Activated CD4-positive, alpha-beta T cell treated with anti-CD3 and anti-CD28 coated beads, Interleukin-2, amount 10 ng/mL, durations not matched to agents 7 days and 5 days (primary cell): ENCODE measurements at regions not wholly inside any gene's neighbourhood (a gene's known extent, or its start where the extent isn't known, plus 50 kb on each side); places are given as distances from the start of the nearest gene placed in this dataset.

Experiments
- CTCF ChIA-PET: fragments of 350-600 bp; sonication (Branson Sonifier 250); formaldehyde crosslinking; loops from one replicate; lab custom pipeline; 2021; ENCODE audit warnings: antibody characterized with exemption; lab: Charles Lee
- POLR2A ChIA-PET: fragments of 350-600 bp; sonication (Branson Sonifier 250); formaldehyde crosslinking; loops from one replicate; lab custom pipeline; 2021; ENCODE audit warnings: antibody characterized with exemption; lab: Charles Lee
- DNase-seq: peaks from one replicate; pipeline ENCODE4 v3.0.0-alpha.2; 2020
- H3K27ac Mint-ChIP-seq: one replicate; pipeline ENCODE4 v1.8.0; 2021; ENCODE audit warnings: mild to moderate bottlenecking, moderate library complexity, mixed read lengths
- H3K27me3 Mint-ChIP-seq: one replicate; pipeline ENCODE4 v1.8.0; 2021; ENCODE audit warnings: mixed read lengths
- H3K36me3 Mint-ChIP-seq: one replicate; pipeline ENCODE4 v1.8.0; 2021; ENCODE audit warnings: low read depth, mixed read lengths
- H3K4me1 Mint-ChIP-seq: one replicate; pipeline ENCODE4 v1.8.0; 2021; ENCODE audit warnings: mixed read lengths
- H3K4me3 Mint-ChIP-seq: one replicate; pipeline ENCODE4 v1.8.0; 2021; ENCODE audit warnings: mild to moderate bottlenecking, moderate library complexity, mixed read lengths
- H3K9me3 Mint-ChIP-seq: one replicate; pipeline ENCODE4 v1.8.0; 2021; ENCODE audit warnings: mixed read lengths

GRCh38 chr10:9875353-9875752 lies 1142.3 kb upstream of the CELF2 start:
- ChIA-PET POLR2A (no interaction called here), CTCF (no interaction called here)
- no peak for DNase-seq
- no peaks in the 10 kb centered on the region for H3K4me1 Mint-ChIP-seq
- no peak overlapping the region for H3K4me3 Mint-ChIP-seq
- H3K36me3 Mint-ChIP-seq: no peaks in the 10 kb centered on the region
- H3K27me3 Mint-ChIP-seq: no peaks in the 10 kb centered on the region
- no peaks in the 10 kb centered on the region for H3K9me3 Mint-ChIP-seq
- no peak overlapping the region for H3K27ac Mint-ChIP-seq

GRCh38 chr10:9877978-9878377 lies 1139.7 kb upstream of the CELF2 start:
- Mint-ChIP-seq H3K27me3 (no peaks in the 10 kb centered on the region), H3K9me3 (no peaks in the 10 kb centered on the region), H3K27ac (no peak overlapping the region), H3K4me1 (no peaks in the 10 kb centered on the region), H3K4me3 (no peak overlapping the region), H3K36me3 (no peaks in the 10 kb centered on the region)
- POLR2A ChIA-PET: no interaction called here
- DNase-seq: no peak
- CTCF ChIA-PET: no interaction called here

- Mint-ChIP-seq H3K27me3 (no peaks in the 10 kb centered on the region), H3K36me3 (no peaks in the 10 kb centered on the region), H3K9me3 (peaks cover 3% of the 10 kb centered on the region), H3K4me3 (no peak overlapping the region), H3K4me1 (no peaks in the 10 kb centered on the region), H3K27ac (no peak overlapping the region)
- POLR2A ChIA-PET: no interaction called here
- DNase-seq: no peak
- CTCF ChIA-PET: no interaction called here
Observed at GRCh38 chr10:9878383-9878782, 1139.3 kb upstream of the CELF2 start.

- H3K4me3 Mint-ChIP-seq: no peak overlapping the region
- peaks cover 9% of the 10 kb centered on the region for H3K9me3 Mint-ChIP-seq
- DNase-seq: no peak
- POLR2A ChIA-PET: no interaction called here
- H3K4me1 Mint-ChIP-seq: no peaks in the 10 kb centered on the region
- no peaks in the 10 kb centered on the region for H3K36me3 Mint-ChIP-seq
- no peak overlapping the region for H3K27ac Mint-ChIP-seq
- CTCF ChIA-PET: no interaction called here
- H3K27me3 Mint-ChIP-seq: no peaks in the 10 kb centered on the region
Observed at GRCh38 chr10:9885761-9886160, 1131.9 kb upstream of the CELF2 start.

GRCh38 chr10:9886772-9887171 lies 1130.9 kb upstream of the CELF2 start:
- Mint-ChIP-seq H3K36me3 (no peaks in the 10 kb centered on the region), H3K4me1 (no peaks in the 10 kb centered on the region), H3K4me3 (no peak overlapping the region), H3K27ac (no peak overlapping the region), H3K9me3 (peaks cover 9% of the 10 kb centered on the region), H3K27me3 (no peaks in the 10 kb centered on the region)
- no peak for DNase-seq
- CTCF ChIA-PET: interaction anchor here (0.7 kb wide), 1 partner anchor 1707 kb away, joined by 3 read pairs; no protein-coding TSS in a partner anchor
- POLR2A ChIA-PET: no interaction called here

GRCh38 chr10:9895453-9895852 lies 1122.2 kb upstream of the CELF2 start:
- no peak for DNase-seq
- no peaks in the 10 kb centered on the region for H3K36me3 Mint-ChIP-seq
- no peaks in the 10 kb centered on the region for H3K4me1 Mint-ChIP-seq
- H3K9me3 Mint-ChIP-seq: no peaks in the 10 kb centered on the region
- no peak overlapping the region for H3K4me3 Mint-ChIP-seq
- ChIA-PET POLR2A (no interaction called here), CTCF (no interaction called here)
- no peak overlapping the region for H3K27ac Mint-ChIP-seq
- H3K27me3 Mint-ChIP-seq: no peaks in the 10 kb centered on the region

GRCh38 chr10:9895981-9896380 lies 1121.7 kb upstream of the CELF2 start:
- Mint-ChIP-seq H3K27me3 (no peaks in the 10 kb centered on the region), H3K4me1 (no peaks in the 10 kb centered on the region), H3K27ac (no peak overlapping the region), H3K36me3 (no peaks in the 10 kb centered on the region), H3K9me3 (no peaks in the 10 kb centered on the region), H3K4me3 (no peak overlapping the region)
- no peak for DNase-seq
- POLR2A ChIA-PET: no interaction called here
- CTCF ChIA-PET: no interaction called here

GRCh38 chr10:9898633-9899395 lies 1118.9 kb upstream of the CELF2 start:
- POLR2A ChIA-PET: no interaction called here
- no peaks in the 10 kb centered on the region for H3K9me3 Mint-ChIP-seq
- no peak for DNase-seq
- no peaks in the 10 kb centered on the region for H3K36me3 Mint-ChIP-seq
- H3K4me3 Mint-ChIP-seq: no peak overlapping the region
- no peak overlapping the region for H3K27ac Mint-ChIP-seq
- H3K27me3 Mint-ChIP-seq: no peaks in the 10 kb centered on the region
- CTCF ChIA-PET: no interaction called here
- H3K4me1 Mint-ChIP-seq: no peaks in the 10 kb centered on the region

GRCh38 chr10:9900751-9901150 lies 1116.9 kb upstream of the CELF2 start:
- no peaks in the 10 kb centered on the region for H3K27me3 Mint-ChIP-seq
- DNase-seq: no peak
- no peak overlapping the region for H3K4me3 Mint-ChIP-seq
- no peak overlapping the region for H3K27ac Mint-ChIP-seq
- no peaks in the 10 kb centered on the region for H3K4me1 Mint-ChIP-seq
- no peaks in the 10 kb centered on the region for H3K36me3 Mint-ChIP-seq
- ChIA-PET POLR2A (no interaction called here), CTCF (no interaction called here)
- H3K9me3 Mint-ChIP-seq: no peaks in the 10 kb centered on the region

- H3K4me3 Mint-ChIP-seq: no peak overlapping the region
- no peaks in the 10 kb centered on the region for H3K36me3 Mint-ChIP-seq
- CTCF ChIA-PET: no interaction called here
- H3K27me3 Mint-ChIP-seq: no peaks in the 10 kb centered on the region
- H3K4me1 Mint-ChIP-seq: no peaks in the 10 kb centered on the region
- POLR2A ChIA-PET: no interaction called here
- H3K9me3 Mint-ChIP-seq: no peaks in the 10 kb centered on the region
- DNase-seq: no peak
- no peak overlapping the region for H3K27ac Mint-ChIP-seq
Observed at GRCh38 chr10:9901971-9902370, 1115.7 kb upstream of the CELF2 start.

GRCh38 chr10:9910446-9910845 lies 1107.2 kb upstream of the CELF2 start:
- no peaks in the 10 kb centered on the region for H3K36me3 Mint-ChIP-seq
- no peak overlapping the region for H3K27ac Mint-ChIP-seq

GRCh38 chr10:9911488-9911887 lies 1106.2 kb upstream of the CELF2 start:
- H3K4me1 Mint-ChIP-seq: no peaks in the 10 kb centered on the region
- no peaks in the 10 kb centered on the region for H3K36me3 Mint-ChIP-seq
- ChIA-PET POLR2A (no interaction called here), CTCF (interaction anchor here (0.6 kb wide), 1 partner anchor 63 kb away, joined by 3 read pairs; no protein-coding TSS in a partner anchor)
- H3K27me3 Mint-ChIP-seq: no peaks in the 10 kb centered on the region
- DNase-seq: no peak
- H3K9me3 Mint-ChIP-seq: no peaks in the 10 kb centered on the region
- H3K27ac Mint-ChIP-seq: no peak overlapping the region
- no peak overlapping the region for H3K4me3 Mint-ChIP-seq

More at GRCh38 chr10:9910446-9910845, 1107.2 kb upstream of the CELF2 start:
- Mint-ChIP-seq H3K4me1 (no peaks in the 10 kb centered on the region), H3K4me3 (no peak overlapping the region), H3K9me3 (no peaks in the 10 kb centered on the region), H3K27me3 (no peaks in the 10 kb centered on the region)
- DNase-seq: no peak
- CTCF ChIA-PET: no interaction called here
- POLR2A ChIA-PET: no interaction called here

- H3K36me3 Mint-ChIP-seq: no peaks in the 10 kb centered on the region
- no peak for DNase-seq
- ChIA-PET CTCF (no interaction called here), POLR2A (no interaction called here)
- no peaks in the 10 kb centered on the region for H3K9me3 Mint-ChIP-seq
- H3K27ac Mint-ChIP-seq: no peak overlapping the region
- no peak overlapping the region for H3K4me3 Mint-ChIP-seq
- no peaks in the 10 kb centered on the region for H3K4me1 Mint-ChIP-seq
- H3K27me3 Mint-ChIP-seq: no peaks in the 10 kb centered on the region
Observed at GRCh38 chr10:9913876-9914514, 1103.7 kb upstream of the CELF2 start.
